Neural cell (in vitro differentiated cells): ENCODE measurements at regions not wholly inside any gene's neighbourhood (a gene's known extent, or its start where the extent isn't known, plus 50 kb on each side); places are given as distances from the start of the nearest gene placed in this dataset.

ENCODE experiments used
- H2AFZ ChIP-seq: fragments of 200-600, 300-800 bp; sonication (generic), shearing (Covaris generic); 2 replicates; pipeline ENCODE4 v1.6.0; 2014; ENCODE audit warnings: low read depth, mild to moderate bottlenecking, antibody characterized with exemption, low read length, moderate library complexity
- H3F3A ChIP-seq: fragments of 200-600 bp; shearing (Covaris generic); 2 replicates; pipeline ENCODE4 v1.6.1; 2016; ENCODE audit warnings: mild to moderate bottlenecking, moderate library complexity, mixed read lengths, antibody characterized with exemption, low read length; ENCODE audit not compliant: insufficient read depth, poor library complexity, severe bottlenecking
- H3K27ac ChIP-seq: fragments of 200-600, 300-800 bp; sonication (generic), shearing (Covaris generic); 2 replicates; pipeline ENCODE4 v1.5.1; 2014; ENCODE audit warnings: mild to moderate bottlenecking, low read length, moderate library complexity
- H3K27me3 ChIP-seq: fragments of 300-800, 200-600 bp; sonication (generic), shearing (Covaris generic); 2 replicates; pipeline ENCODE4 v1.6.0; 2014; ENCODE audit warnings: mild to moderate bottlenecking, low read depth, low read length, moderate library complexity; ENCODE audit not compliant: insufficient read depth
- H3K36me3 ChIP-seq: fragments of 300-800, 200-600 bp; sonication (generic), shearing (Covaris generic); 2 replicates; pipeline ENCODE4 v1.5.1; 2014; ENCODE audit warnings: mild to moderate bottlenecking, antibody characterized with exemption, low read length, moderate library complexity; ENCODE audit not compliant: insufficient read depth
- H3K4me2 ChIP-seq: fragments of 300-800, 200-600 bp; sonication (generic), shearing (Covaris generic); 2 replicates; pipeline ENCODE4 v1.6.0; 2014; ENCODE audit warnings: mild to moderate bottlenecking, low read length
- H3K4me3 ChIP-seq: fragments of 300-800, 200-600 bp; sonication (generic), shearing (Covaris generic); 2 replicates; pipeline ENCODE4 v1.5.1; 2014; ENCODE audit warnings: mild to moderate bottlenecking, low read length, moderate library complexity
- H3K79me2 ChIP-seq: fragments of 200-600 bp; shearing (Covaris generic); replicated peaks from 2 replicates; pipeline ENCODE4 v1.6.0; 2014; ENCODE audit warnings: mild to moderate bottlenecking, low read length, moderate library complexity; ENCODE audit not compliant: insufficient read depth
- H3K9ac ChIP-seq: fragments of 300-800, 200-600 bp; sonication (generic), shearing (Covaris generic); 2 replicates; pipeline ENCODE4 v1.6.1; 2016; ENCODE audit warnings: mild to moderate bottlenecking, low read length, mixed read lengths
- H3K9me2 ChIP-seq: fragments of 200-600 bp; shearing (Covaris generic); 2 replicates; pipeline ENCODE4 v1.6.1; 2016; ENCODE audit warnings: mild to moderate bottlenecking, low read length, mixed read lengths; ENCODE audit not compliant: insufficient read depth
- H3K9me3 ChIP-seq: fragments of 200-600, 300-800 bp; sonication (generic), shearing (Covaris generic); 2 replicates; pipeline ENCODE4 v1.6.1; 2016; ENCODE audit warnings: mild to moderate bottlenecking, mixed run types, low read length, moderate library complexity, mixed read lengths
- H4K20me1 ChIP-seq: fragments of 200-600 bp; shearing (Covaris generic); 2 replicates; pipeline ENCODE4 v1.6.1; 2016; ENCODE audit warnings: mild to moderate bottlenecking, mixed run types; ENCODE audit not compliant: insufficient read depth
- EP300 ChIP-seq: fragments of 450-650 bp; conservative IDR thresholded peaks from 2 replicates; pipeline ENCODE4 v1.6.1; 2014; ENCODE audit warnings: antibody characterized with exemption, mild to moderate bottlenecking, moderate library complexity; ENCODE audit not compliant: poor library complexity, severe bottlenecking
- EZH2 ChIP-seq: fragments of 200-600, 300-800 bp; shearing (Covaris generic), sonication (generic); IDR thresholded peaks from 2 replicates; pipeline ENCODE4 v1.6.1; 2014; ENCODE audit warnings: antibody characterized with exemption, low read length, borderline replicate concordance, mild to moderate bottlenecking; ENCODE audit not compliant: insufficient read depth, poor library complexity, severe bottlenecking
- MXI1 ChIP-seq: fragments of 450-650 bp; conservative IDR thresholded peaks from 2 replicates; pipeline ENCODE4 v1.6.1; 2014; ENCODE audit warnings: antibody characterized with exemption, mild to moderate bottlenecking; ENCODE audit not compliant: poor library complexity, severe bottlenecking
- POLR2AphosphoS5 ChIP-seq: IDR thresholded peaks from 2 replicates; pipeline ENCODE4 v1.6.1; 2012
- RAD21 ChIP-seq: fragments of 450-650 bp; conservative IDR thresholded peaks from 2 replicates; pipeline ENCODE4 v1.6.1; 2014; ENCODE audit warnings: antibody characterized with exemption, mild to moderate bottlenecking, moderate library complexity
- SMC3 ChIP-seq: fragments of 450-650 bp; conservative IDR thresholded peaks from 2 replicates; pipeline ENCODE4 v1.6.1; 2014; ENCODE audit warnings: antibody characterized with exemption, mild to moderate bottlenecking, moderate library complexity; ENCODE audit not compliant: poor library complexity
- TAF1 ChIP-seq: IDR thresholded peaks from 2 replicates; pipeline ENCODE4 v1.6.1; 2012; ENCODE audit warnings: low read depth
- TF ChIP-seq, protein P1 (sequence below): fragments of 450-650 bp; IDR thresholded peaks from 2 replicates; pipeline ENCODE4 v1.5.1; 2014; ENCODE audit warnings: antibody characterized with exemption, mild to moderate bottlenecking, moderate library complexity; ENCODE audit not compliant: poor library complexity, severe bottlenecking
- TF ChIP-seq, protein P2 (sequence below): IDR thresholded peaks from 2 replicates; pipeline ENCODE4 v1.6.1; 2012; ENCODE audit warnings: borderline replicate concordance

DNA sequence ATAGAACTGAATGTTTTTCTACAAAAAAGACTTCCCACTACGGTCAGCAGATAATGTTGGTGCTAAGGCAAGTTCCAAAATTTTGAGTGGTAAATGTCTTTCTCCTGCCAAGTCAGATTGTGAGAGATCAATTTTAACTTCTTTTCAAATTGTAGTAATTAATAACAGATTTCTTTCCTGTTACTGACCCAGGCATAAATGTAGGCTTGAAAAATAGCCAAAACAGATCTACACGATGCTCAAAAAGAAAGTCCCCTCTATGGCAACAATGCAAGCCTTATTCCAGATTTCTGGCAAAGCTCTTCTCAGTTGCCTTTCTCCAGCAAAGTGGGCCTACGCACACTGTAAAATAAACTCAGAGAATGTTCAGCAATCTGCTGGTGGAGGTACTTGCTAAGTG is 641.0 kb upstream of the NRP1 start:
- Histone ChIP-seq H3K27me3 (no peaks in the 10 kb centered on the region), H4K20me1 (no peaks in the 10 kb centered on the region), H3K4me3 (no peak overlapping the region), H3K36me3 (no peaks in the 10 kb centered on the region), H3K4me2 (no peak overlapping the region), H3F3A (no peaks in the 10 kb centered on the region), H2AFZ (no peak overlapping the region), H3K9me2 (no peaks in the 10 kb centered on the region), H3K27ac (no peak overlapping the region), H3K79me2 (no peaks in the 10 kb centered on the region), H3K9ac (no peak overlapping the region), H3K9me3 (no peaks in the 10 kb centered on the region)
- TF ChIP-seq, protein P1, sequence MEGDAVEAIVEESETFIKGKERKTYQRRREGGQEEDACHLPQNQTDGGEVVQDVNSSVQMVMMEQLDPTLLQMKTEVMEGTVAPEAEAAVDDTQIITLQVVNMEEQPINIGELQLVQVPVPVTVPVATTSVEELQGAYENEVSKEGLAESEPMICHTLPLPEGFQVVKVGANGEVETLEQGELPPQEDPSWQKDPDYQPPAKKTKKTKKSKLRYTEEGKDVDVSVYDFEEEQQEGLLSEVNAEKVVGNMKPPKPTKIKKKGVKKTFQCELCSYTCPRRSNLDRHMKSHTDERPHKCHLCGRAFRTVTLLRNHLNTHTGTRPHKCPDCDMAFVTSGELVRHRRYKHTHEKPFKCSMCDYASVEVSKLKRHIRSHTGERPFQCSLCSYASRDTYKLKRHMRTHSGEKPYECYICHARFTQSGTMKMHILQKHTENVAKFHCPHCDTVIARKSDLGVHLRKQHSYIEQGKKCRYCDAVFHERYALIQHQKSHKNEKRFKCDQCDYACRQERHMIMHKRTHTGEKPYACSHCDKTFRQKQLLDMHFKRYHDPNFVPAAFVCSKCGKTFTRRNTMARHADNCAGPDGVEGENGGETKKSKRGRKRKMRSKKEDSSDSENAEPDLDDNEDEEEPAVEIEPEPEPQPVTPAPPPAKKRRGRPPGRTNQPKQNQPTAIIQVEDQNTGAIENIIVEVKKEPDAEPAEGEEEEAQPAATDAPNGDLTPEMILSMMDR = no peak
- TF ChIP-seq EZH2 (no peak), EP300 (no peak), TAF1 (no peak), SMC3 (no peak), MXI1 (no peak), RAD21 (no peak), POLR2AphosphoS5 (no peak)
- TF ChIP-seq, protein P2, sequence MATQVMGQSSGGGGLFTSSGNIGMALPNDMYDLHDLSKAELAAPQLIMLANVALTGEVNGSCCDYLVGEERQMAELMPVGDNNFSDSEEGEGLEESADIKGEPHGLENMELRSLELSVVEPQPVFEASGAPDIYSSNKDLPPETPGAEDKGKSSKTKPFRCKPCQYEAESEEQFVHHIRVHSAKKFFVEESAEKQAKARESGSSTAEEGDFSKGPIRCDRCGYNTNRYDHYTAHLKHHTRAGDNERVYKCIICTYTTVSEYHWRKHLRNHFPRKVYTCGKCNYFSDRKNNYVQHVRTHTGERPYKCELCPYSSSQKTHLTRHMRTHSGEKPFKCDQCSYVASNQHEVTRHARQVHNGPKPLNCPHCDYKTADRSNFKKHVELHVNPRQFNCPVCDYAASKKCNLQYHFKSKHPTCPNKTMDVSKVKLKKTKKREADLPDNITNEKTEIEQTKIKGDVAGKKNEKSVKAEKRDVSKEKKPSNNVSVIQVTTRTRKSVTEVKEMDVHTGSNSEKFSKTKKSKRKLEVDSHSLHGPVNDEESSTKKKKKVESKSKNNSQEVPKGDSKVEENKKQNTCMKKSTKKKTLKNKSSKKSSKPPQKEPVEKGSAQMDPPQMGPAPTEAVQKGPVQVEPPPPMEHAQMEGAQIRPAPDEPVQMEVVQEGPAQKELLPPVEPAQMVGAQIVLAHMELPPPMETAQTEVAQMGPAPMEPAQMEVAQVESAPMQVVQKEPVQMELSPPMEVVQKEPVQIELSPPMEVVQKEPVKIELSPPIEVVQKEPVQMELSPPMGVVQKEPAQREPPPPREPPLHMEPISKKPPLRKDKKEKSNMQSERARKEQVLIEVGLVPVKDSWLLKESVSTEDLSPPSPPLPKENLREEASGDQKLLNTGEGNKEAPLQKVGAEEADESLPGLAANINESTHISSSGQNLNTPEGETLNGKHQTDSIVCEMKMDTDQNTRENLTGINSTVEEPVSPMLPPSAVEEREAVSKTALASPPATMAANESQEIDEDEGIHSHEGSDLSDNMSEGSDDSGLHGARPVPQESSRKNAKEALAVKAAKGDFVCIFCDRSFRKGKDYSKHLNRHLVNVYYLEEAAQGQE = no peak

DNA sequence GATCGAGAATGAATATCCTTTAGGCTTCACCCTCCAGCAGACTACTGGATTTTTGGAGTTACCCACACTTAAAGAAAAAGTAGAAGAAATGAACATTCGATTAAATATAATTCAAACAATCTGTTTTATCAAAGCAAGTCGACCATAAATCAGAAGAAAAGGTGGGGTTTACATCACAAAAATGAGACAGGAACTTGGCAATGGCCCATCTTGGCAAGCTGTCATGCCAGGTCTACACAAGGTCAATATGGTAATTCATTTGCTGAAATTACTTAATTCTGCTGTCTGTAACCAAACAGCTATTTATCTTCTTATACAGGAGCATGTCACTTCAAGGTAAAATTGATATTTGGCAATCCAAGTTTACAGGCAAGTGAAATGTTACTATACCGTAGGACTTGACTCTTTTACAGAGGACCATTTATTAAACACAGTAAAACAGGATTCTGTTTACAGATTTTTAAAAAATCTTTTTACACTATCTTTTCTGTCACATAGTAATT is 640.6 kb upstream of the NRP1 start:
- Histone ChIP-seq H3K4me2 (no peak overlapping the region), H3K79me2 (no peaks in the 10 kb centered on the region), H3K9ac (no peak overlapping the region), H3K36me3 (no peaks in the 10 kb centered on the region), H3K9me3 (no peaks in the 10 kb centered on the region), H4K20me1 (no peaks in the 10 kb centered on the region), H2AFZ (no peak overlapping the region), H3K9me2 (no peaks in the 10 kb centered on the region), H3F3A (no peaks in the 10 kb centered on the region), H3K27me3 (no peaks in the 10 kb centered on the region), H3K4me3 (no peak overlapping the region), H3K27ac (no peak overlapping the region)
- TF ChIP-seq, protein P1 = no peak
- TF ChIP-seq EZH2 (no peak), MXI1 (no peak), TAF1 (no peak), SMC3 (no peak), EP300 (no peak), RAD21 (no peak)
- TF ChIP-seq, protein P2 = no peak
